GM12873 (cell line): ENCODE measurements at regions not wholly inside any gene's neighbourhood (a gene's known extent, or its start where the extent isn't known, plus 50 kb on each side); places are given as distances from the start of the nearest gene placed in this dataset.

ENCODE experiments used
- TF ChIP-seq, protein P1 (sequence below): IDR thresholded peaks from 2 replicates; pipeline ENCODE4 v1.5.1; 2012; ENCODE audit warnings: low read depth, mild to moderate bottlenecking, moderate library complexity, low read length, control low read depth; ENCODE audit not compliant: insufficient read depth; ENCODE audit errors: missing control alignments

DNA sequence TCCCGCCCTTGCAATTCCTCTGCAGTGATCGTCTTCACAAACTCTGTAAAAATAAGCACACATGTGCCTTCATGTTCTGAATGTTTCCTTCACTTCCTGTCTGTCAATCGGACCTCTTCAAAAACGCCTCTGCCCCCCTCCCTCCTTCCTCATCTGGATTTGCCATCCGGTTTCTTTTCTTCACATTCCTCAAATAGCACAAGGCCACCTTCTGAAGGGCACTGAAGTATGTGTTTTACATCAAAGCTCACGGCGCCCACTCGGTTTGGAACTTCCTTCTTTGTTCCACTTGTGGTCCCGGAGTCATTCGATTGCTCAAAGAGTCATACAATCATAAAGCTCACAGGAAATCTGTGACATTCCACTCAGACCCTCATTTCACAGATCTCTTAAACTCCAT, 758.1 kb upstream of the SALL3 start:
- TF ChIP-seq, protein P1, sequence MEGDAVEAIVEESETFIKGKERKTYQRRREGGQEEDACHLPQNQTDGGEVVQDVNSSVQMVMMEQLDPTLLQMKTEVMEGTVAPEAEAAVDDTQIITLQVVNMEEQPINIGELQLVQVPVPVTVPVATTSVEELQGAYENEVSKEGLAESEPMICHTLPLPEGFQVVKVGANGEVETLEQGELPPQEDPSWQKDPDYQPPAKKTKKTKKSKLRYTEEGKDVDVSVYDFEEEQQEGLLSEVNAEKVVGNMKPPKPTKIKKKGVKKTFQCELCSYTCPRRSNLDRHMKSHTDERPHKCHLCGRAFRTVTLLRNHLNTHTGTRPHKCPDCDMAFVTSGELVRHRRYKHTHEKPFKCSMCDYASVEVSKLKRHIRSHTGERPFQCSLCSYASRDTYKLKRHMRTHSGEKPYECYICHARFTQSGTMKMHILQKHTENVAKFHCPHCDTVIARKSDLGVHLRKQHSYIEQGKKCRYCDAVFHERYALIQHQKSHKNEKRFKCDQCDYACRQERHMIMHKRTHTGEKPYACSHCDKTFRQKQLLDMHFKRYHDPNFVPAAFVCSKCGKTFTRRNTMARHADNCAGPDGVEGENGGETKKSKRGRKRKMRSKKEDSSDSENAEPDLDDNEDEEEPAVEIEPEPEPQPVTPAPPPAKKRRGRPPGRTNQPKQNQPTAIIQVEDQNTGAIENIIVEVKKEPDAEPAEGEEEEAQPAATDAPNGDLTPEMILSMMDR = no peak

DNA sequence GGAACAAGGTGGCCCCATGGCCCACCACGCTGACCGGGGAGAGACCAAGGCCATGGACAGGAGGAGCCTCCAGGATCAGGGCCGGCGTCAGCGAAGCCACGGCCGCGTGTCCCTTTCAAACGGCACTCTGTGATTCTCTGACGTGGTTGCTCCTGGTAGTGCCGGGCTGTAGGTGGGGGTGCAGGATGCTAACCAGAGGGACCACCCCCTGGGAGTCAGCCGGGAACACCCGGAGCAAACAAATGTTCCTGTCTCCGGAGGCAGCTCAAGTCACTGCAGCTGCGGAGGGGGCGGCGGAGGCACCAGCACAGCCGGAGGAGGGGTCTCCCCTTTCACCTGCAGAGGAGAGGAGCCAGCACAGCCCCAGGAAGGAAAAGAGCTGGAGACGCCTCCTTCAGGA, 750.6 kb upstream of the SALL3 start:
- TF ChIP-seq, protein P1 = no peak

DNA sequence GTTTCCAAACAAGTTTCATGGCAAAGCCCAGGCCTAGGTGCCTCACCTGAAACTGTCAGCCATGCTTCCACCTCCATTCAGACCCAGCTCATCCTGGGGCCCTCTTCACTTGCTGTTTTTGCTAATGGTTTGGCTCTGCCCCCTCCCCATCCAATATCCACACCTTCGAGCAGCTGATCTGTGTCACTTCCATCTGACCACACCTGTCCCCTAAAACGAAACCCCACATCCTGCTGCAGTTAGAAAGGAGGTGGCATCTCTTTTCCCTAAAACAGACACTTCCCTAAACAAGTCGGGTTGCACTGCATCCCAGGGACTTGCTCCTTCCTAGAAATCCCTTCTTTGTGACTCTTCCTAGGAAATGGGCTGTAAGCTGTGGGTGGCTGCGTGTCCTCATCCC, 748.7 kb upstream of the SALL3 start:
- TF ChIP-seq, protein P1 = no peak

DNA sequence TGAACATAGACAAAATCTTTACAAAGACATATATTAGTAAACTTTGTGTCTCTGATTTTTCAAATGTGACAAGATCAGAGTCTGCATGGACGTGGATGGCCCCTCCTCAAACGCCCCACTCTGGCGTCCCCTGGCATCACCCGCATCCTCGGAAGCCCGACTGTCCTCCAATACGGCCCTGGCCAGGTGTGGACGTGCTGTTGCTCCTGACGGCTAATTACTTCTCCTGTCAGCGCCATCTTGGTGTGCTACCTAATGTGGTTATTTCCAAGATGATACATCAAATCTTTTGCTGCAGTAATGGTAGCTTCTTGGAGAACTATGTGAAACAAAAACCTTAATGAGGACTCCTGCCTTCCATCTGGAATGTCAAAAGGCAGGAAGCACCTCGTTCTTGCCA, 747.4 kb upstream of the SALL3 start:
- TF ChIP-seq, protein P1 = no peak

DNA sequence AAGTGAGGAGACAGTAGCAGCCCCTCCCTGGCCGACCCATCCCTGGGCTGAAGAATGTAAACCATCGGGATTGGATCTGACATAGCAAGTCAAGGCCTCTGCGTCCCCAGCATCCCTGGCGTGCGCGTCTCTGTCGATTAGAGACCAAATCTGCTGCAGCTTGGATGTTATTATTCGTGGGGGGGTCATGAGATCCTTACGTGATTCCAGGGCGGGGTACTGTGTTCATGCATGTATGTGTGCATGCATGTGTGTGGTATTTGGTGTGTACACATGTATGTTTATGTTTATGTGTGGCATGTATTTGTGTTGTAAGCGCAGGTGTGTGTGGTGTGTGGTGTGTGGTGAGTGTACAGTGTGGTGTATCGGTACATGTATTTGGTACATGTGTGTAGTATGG, 741.8 kb upstream of the SALL3 start:
- TF ChIP-seq, protein P1 = no peak

DNA sequence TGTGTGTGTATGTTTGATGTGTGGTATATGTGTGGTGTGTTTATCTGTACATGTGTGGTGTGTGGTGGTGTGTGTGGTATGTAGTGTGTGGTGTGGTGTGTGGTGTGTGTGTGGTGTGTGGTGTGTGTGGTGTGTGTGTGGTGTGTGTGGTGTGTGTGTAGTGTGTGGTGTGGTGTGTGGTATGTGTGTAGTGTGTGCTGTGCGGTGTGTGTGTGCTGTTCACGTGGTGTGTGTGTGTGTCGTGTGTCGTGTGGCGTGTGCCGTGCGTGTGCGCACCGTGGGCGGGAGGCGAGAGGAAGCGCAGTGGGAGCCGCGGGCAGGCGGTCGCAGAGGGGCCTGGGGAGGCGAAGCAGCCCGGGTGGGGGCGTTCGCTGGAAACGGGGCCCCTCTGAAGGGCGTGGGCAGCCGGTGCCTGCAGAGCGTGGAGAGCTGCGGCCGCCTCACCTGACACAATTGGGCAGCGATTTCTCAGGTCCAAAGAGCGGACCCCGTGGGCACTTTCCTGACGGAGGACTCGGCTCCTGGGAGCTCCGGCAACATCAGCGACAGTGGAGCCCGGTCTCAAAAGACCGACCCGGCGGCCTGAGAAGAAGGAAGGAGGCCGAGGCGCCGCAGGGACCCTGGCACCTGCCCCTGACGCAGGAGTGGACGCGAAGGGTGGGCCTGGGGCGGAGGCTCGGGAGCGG, 741.1 kb upstream of the SALL3 start:
- TF ChIP-seq, protein P1 = no peak

DNA sequence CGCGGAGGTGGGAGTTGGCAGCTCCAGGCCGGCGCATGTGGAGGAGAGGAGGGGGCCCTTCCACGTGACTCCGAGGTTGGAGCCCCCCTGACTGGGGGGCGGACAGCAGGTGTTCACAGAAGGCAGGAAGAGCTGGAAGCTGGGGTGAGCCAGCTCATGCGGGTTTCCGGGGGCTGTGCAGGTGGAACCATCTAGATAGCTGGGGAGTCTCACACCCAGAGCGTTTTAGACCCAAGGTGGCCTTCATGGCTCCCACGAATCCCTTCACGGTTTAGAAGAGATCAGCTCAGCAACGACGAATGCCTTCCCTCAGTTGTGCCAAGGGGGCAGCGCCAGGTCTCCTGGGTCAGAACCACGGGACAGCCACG, 740.5 kb upstream of the SALL3 start:
- TF ChIP-seq, protein P1 = no peak
